IMR-90 (cell line): ENCODE measurements at regions not wholly inside any gene's neighbourhood (a gene's known extent, or its start where the extent isn't known, plus 50 kb on each side); places are given as distances from the start of the nearest gene placed in this dataset.

Experiments used
- ATAC-seq: fragments of 200-7000 bp; cut with Tn5 transposase; 2 replicates; pipeline ENCODE4 v1.9.1; 2020; ENCODE audit warnings: low read depth, mild to moderate bottlenecking, moderate library complexity
- BruUV-seq: library from RNA; stranded (reverse); fragments of 400-500 nt; replicated peaks from 2 replicates; lab custom pipeline; 2021; lab: Mats Ljungman, UMichigan
- CTCF ChIA-PET: fragments of 300-600 bp; formaldehyde crosslinking; extraction: SDS; loops from one replicate; lab custom pipeline; 2021; ENCODE audit warnings: antibody characterized with exemption; lab: Yijun Ruan, JAX
- POLR2A ChIA-PET: fragments of 300-600 bp; sonication (Branson Sonifier 250); formaldehyde crosslinking; loops from one replicate; lab custom pipeline; 2022; ENCODE audit warnings: antibody characterized with exemption; ENCODE audit not compliant: unreplicated experiment; lab: Charles Lee
- DNase-seq: peaks from one replicate; pipeline ENCODE4 v3.0.0; 2013
- H2AFZ ChIP-seq: replicated peaks from 2 replicates; pipeline ENCODE3; 2013; ENCODE audit warnings: low read length, mild to moderate bottlenecking; ENCODE audit not compliant: poor library complexity
- H2AK5ac ChIP-seq: 2 replicates; pipeline ENCODE4 v1.6.1; 2013; ENCODE audit warnings: low read depth, low read length, inconsistent platforms
- H2AK9ac ChIP-seq: replicated peaks from 2 replicates; pipeline ENCODE3; 2013; ENCODE audit warnings: mild to moderate bottlenecking, low read depth, low read length, moderate library complexity; ENCODE audit not compliant: poor library complexity
- H2BK120ac ChIP-seq: 2 replicates; pipeline ENCODE4 v1.6.1; 2013; ENCODE audit warnings: low read depth, low read length, inconsistent platforms
- H2BK15ac ChIP-seq: 3 replicates; pipeline ENCODE4 v1.6.1; 2013; ENCODE audit warnings: low read depth, low read length, inconsistent platforms
- H2BK20ac ChIP-seq: 2 replicates; pipeline ENCODE4 v1.6.1; 2013; ENCODE audit warnings: low read depth, mild to moderate bottlenecking, inconsistent platforms, low read length, moderate library complexity
- H2BK5ac ChIP-seq: 2 replicates; pipeline ENCODE4 v1.6.1; 2013; ENCODE audit warnings: mild to moderate bottlenecking, low read depth, low read length, inconsistent platforms; ENCODE audit not compliant: poor library complexity, severe bottlenecking
- H3K14ac ChIP-seq: replicated peaks from 2 replicates; pipeline ENCODE4 v1.6.1; 2013; ENCODE audit warnings: low read depth, low read length, inconsistent platforms
- H3K18ac ChIP-seq: 2 replicates; pipeline ENCODE4 v1.6.1; 2013; ENCODE audit warnings: low read depth, low read length, control low read depth
- H3K23ac ChIP-seq: 2 replicates; pipeline ENCODE4 v1.6.1; 2013; ENCODE audit warnings: low read depth, low read length, inconsistent platforms
- H3K27ac ChIP-seq: 2 replicates; pipeline ENCODE4 v1.5.1; 2013; ENCODE audit warnings: mild to moderate bottlenecking, control low read depth, low read length; ENCODE audit not compliant: insufficient read depth
- H3K27me3 ChIP-seq: 2 replicates; pipeline ENCODE4 v1.6.1; 2013; ENCODE audit warnings: low read length; ENCODE audit not compliant: control insufficient read depth, insufficient read depth
- H3K36me3 ChIP-seq: 2 replicates; pipeline ENCODE4 v1.6.1; 2013; ENCODE audit warnings: low read length, mixed read lengths; ENCODE audit not compliant: control insufficient read depth, insufficient read depth
- H3K4ac ChIP-seq: 2 replicates; pipeline ENCODE4 v1.6.1; 2013; ENCODE audit warnings: low read depth, low read length, inconsistent platforms
- H3K4me1 ChIP-seq: 2 replicates; pipeline ENCODE4 v1.6.1; 2013; ENCODE audit warnings: low read length, mixed read lengths; ENCODE audit not compliant: control insufficient read depth, insufficient read depth
- H3K4me2 ChIP-seq: 2 replicates; pipeline ENCODE4 v1.6.1; 2013; ENCODE audit warnings: low read depth, mild to moderate bottlenecking, control low read depth, low read length, moderate library complexity
- H3K4me3 ChIP-seq: 2 replicates; pipeline ENCODE4 v1.5.1; 2013; ENCODE audit warnings: low read depth, mild to moderate bottlenecking, control low read depth, low read length, moderate library complexity; ENCODE audit not compliant: insufficient read depth
- H3K56ac ChIP-seq: 2 replicates; pipeline ENCODE4 v1.6.1; 2013; ENCODE audit warnings: low read length, inconsistent platforms; ENCODE audit not compliant: insufficient read depth; ENCODE audit errors: extremely low read depth
- H3K79me1 ChIP-seq, 2 experiments: 2 replicates each; pipeline ENCODE4 v1.6.1; 2013; ENCODE audit warnings: low read length in 2 of 2, inconsistent platforms in 1 of 2, low read depth in 1 of 2
- H3K9ac ChIP-seq: 2 replicates; pipeline ENCODE4 v1.6.1; 2013; ENCODE audit warnings: low read depth, low read length, control low read depth
- H3K9me1 ChIP-seq: 2 replicates; pipeline ENCODE4 v1.6.1; 2013; ENCODE audit warnings: low read length, inconsistent platforms; ENCODE audit not compliant: insufficient read depth
- H3K9me3 ChIP-seq: 2 replicates; pipeline ENCODE4 v1.6.1; 2013; ENCODE audit warnings: low read length; ENCODE audit not compliant: control insufficient read depth, insufficient read depth
- H4K20me1 ChIP-seq: 2 replicates; pipeline ENCODE4 v1.6.1; 2013; ENCODE audit warnings: low read length, inconsistent platforms; ENCODE audit not compliant: insufficient read depth
- H4K5ac ChIP-seq: 2 replicates; pipeline ENCODE4 v1.6.1; 2013; ENCODE audit warnings: mild to moderate bottlenecking, low read depth, low read length, control low read depth
- H4K8ac ChIP-seq, 2 experiments: 2 replicates each; pipeline ENCODE4 v1.6.1; 2013; ENCODE audit warnings: low read depth in 2 of 2, low read length in 2 of 2, control low read depth in 1 of 2, inconsistent platforms in 1 of 2
- H4K91ac ChIP-seq: 2 replicates; pipeline ENCODE4 v1.6.1; 2013; ENCODE audit warnings: low read depth, low read length, inconsistent platforms; ENCODE audit not compliant: insufficient read depth
- BHLHE40 ChIP-seq: fragments of 150-350 bp; IDR thresholded peaks from 2 replicates; pipeline ENCODE4 v1.6.1; 2016; ENCODE audit warnings: mild to moderate bottlenecking, low read depth, low read length
- CEBPB ChIP-seq: IDR thresholded peaks from 2 replicates; pipeline ENCODE4 v1.6.1; 2012; ENCODE audit warnings: low read depth, low read length, improper control_type of control experiment
- CHD1 ChIP-seq: IDR thresholded peaks from 2 replicates; pipeline ENCODE4 v1.6.1; 2012; ENCODE audit warnings: low read depth, low read length, improper control_type of control experiment
- FOS ChIP-seq: fragments of 150-350 bp; IDR thresholded peaks from 2 replicates; pipeline ENCODE4 v1.6.1; 2016; ENCODE audit warnings: low read depth, low read length
- MAFK ChIP-seq: IDR thresholded peaks from 2 replicates; pipeline ENCODE4 v1.6.1; 2012; ENCODE audit warnings: low read depth, low read length, improper control_type of control experiment
- MAZ ChIP-seq: IDR thresholded peaks from 2 replicates; pipeline ENCODE4 v1.6.1; 2012; ENCODE audit warnings: low read depth, mild to moderate bottlenecking, low read length, improper control_type of control experiment, moderate library complexity, borderline replicate concordance
- MXI1 ChIP-seq: IDR thresholded peaks from 2 replicates; pipeline ENCODE4 v1.6.1; 2012; ENCODE audit warnings: low read depth, mild to moderate bottlenecking, low read length, moderate library complexity, borderline replicate concordance
- NFE2L2 ChIP-seq: fragments of 150-350 bp; IDR thresholded peaks from 2 replicates; pipeline ENCODE4 v1.6.1; 2016; ENCODE audit warnings: low read depth, mild to moderate bottlenecking, low read length
- POLR2A ChIP-seq: IDR thresholded peaks from 2 replicates; pipeline ENCODE4 v1.6.1; 2012; ENCODE audit warnings: mild to moderate bottlenecking, low read depth, low read length
- RCOR1 ChIP-seq: IDR thresholded peaks from 2 replicates; pipeline ENCODE4 v1.6.1; 2012; ENCODE audit warnings: mild to moderate bottlenecking, low read length, improper control_type of control experiment; ENCODE audit not compliant: insufficient replicate concordance
- RFX5 ChIP-seq: IDR thresholded peaks from 2 replicates; pipeline ENCODE4 v1.8.0; 2012; ENCODE audit warnings: low read depth, mild to moderate bottlenecking, low read length, moderate library complexity
- SMC3 ChIP-seq: fragments of 150-350 bp; IDR thresholded peaks from 2 replicates; pipeline ENCODE4 v1.6.1; 2016; ENCODE audit warnings: low read depth, mild to moderate bottlenecking, antibody characterized with exemption, low read length, moderate library complexity
- WGBS, 2 experiments: methylation state at CpG; one replicate each; pipeline versions ENCODE4 v1.1.5 to v1.1.7; 2013; ENCODE audit warnings: missing lambda C conversion rate in 2 of 2; ENCODE audit not compliant: insufficient read length in 1 of 2; ENCODE audit errors: extremely low coverage in 2 of 2; 5-methylcytosine and 5-hydroxymethylcytosine counted together
- dilution Hi-C: fragments of 300-500 bp; cut with HindIII; formaldehyde crosslinking; loops from one replicate; pipeline ENCODE4 v1.14.3; 2018; ENCODE audit warnings: low sequenced_read_pairs; ENCODE audit not compliant: unreplicated experiment
- in situ Hi-C: fragments of 300-500 bp; cut with MboI; formaldehyde crosslinking; loops from 3 replicates; pipeline ENCODE4 v1.14.3; 2019; ENCODE audit warnings: low sequenced_read_pairs, inconsistent platforms, mixed read lengths
- intact Hi-C: fragments of 100-400 bp; cut with micrococcal nuclease; formaldehyde crosslinking; loops from 2 replicates; pipeline ENCODE4 v1.10.0; 2022
- TF ChIP-seq, protein P1 (sequence below): fragments of 150-350 bp; IDR thresholded peaks from 2 replicates; pipeline ENCODE4 v1.6.1; 2016; ENCODE audit warnings: low read depth, mild to moderate bottlenecking, low read length, moderate library complexity, borderline replicate concordance

GRCh38 chr5:14081791-14082190 lies 61.4 kb upstream of the TRIO start:
- intact Hi-C loops (no loop called here), in situ Hi-C loops (no loop called here), dilution Hi-C loops (no loop called here)
- POLR2A ChIA-PET = no interaction called here
- Histone ChIP-seq H3K14ac (no peak overlapping the region), H3K27ac (no peak overlapping the region), H4K5ac (no peak overlapping the region), H4K91ac (no peak overlapping the region), H2BK120ac (no peak overlapping the region), H2BK5ac (no peak overlapping the region), H4K20me1 (no peaks in the 10 kb centered on the region), H3K9me3 (no peaks in the 10 kb centered on the region; the same call in 1 of the 2 replicates), H3K4me3 (no peak overlapping the region), H3K4me1 (no peaks in the 10 kb centered on the region), H2BK15ac (no peak overlapping the region), H3K4ac (no peak overlapping the region), H3K9ac (no peak overlapping the region), H3K18ac (no peak overlapping the region), H2AK5ac (no peak overlapping the region), H3K27me3 (no peaks in the 10 kb centered on the region), H2AK9ac (no peak overlapping the region), H3K9me1 (no peaks in the 10 kb centered on the region), H3K36me3 (no peaks in the 10 kb centered on the region), H2AFZ (no peak overlapping the region), H4K8ac (no peak overlapping the region), H2BK20ac (no peak overlapping the region), H3K79me1 (no peaks in the 10 kb centered on the region), H3K23ac (no peak overlapping the region), H3K56ac (no peak overlapping the region), H3K4me2 (no peak overlapping the region)
- BruUV-seq = no TSS peak
- no peak for ATAC-seq
- TF ChIP-seq MXI1 = no peak
- TF ChIP-seq BHLHE40 = no peak
- TF ChIP-seq POLR2A = no peak
- TF ChIP-seq CEBPB = no peak
- no peak for TF ChIP-seq NFE2L2
- TF ChIP-seq MAZ = no peak
- TF ChIP-seq RFX5 = no peak
- TF ChIP-seq MAFK = no peak
- no peak for TF ChIP-seq CHD1
- no peak for TF ChIP-seq FOS
- TF ChIP-seq RCOR1 = no peak
- TF ChIP-seq SMC3 = no peak
- TF ChIP-seq, protein P1, sequence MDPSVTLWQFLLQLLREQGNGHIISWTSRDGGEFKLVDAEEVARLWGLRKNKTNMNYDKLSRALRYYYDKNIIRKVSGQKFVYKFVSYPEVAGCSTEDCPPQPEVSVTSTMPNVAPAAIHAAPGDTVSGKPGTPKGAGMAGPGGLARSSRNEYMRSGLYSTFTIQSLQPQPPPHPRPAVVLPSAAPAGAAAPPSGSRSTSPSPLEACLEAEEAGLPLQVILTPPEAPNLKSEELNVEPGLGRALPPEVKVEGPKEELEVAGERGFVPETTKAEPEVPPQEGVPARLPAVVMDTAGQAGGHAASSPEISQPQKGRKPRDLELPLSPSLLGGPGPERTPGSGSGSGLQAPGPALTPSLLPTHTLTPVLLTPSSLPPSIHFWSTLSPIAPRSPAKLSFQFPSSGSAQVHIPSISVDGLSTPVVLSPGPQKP = no peak
- CTCF ChIA-PET = interaction anchor here (0.7 kb wide), 1 partner anchor 566 kb away, joined by 3 read pairs; no protein-coding TSS in a partner anchor
- peak; percentile 45 for DNase-seq
- no CpG with 5 or more reads among the region's 1 CpG for WGBS, 2 experiments
